DND-41 (cell line): ENCODE measurements at regions not wholly inside any gene's neighbourhood (a gene's known extent, or its start where the extent isn't known, plus 50 kb on each side); places are given as distances from the start of the nearest gene placed in this dataset.

Experiments used
- ATAC-seq: fragments of 200-7000 bp; cut with Tn5 transposase; 3 replicates; pipeline ENCODE4 v1.9.1; 2021; ENCODE audit warnings: low read depth; ENCODE audit not compliant: insufficient read depth
- DNase-seq: peaks from one replicate; pipeline ENCODE4 v3.0.0-alpha.2; 2020
- H2AFZ ChIP-seq: 2 replicates; pipeline ENCODE4 v1.6.0; 2012; ENCODE audit warnings: low read depth, low read length
- H3K27ac ChIP-seq: 2 replicates; pipeline ENCODE4 v1.5.1; 2012; ENCODE audit warnings: low read length, inconsistent platforms
- H3K27me3 ChIP-seq: fragments of 200-600 bp; sonication (generic); 2 replicates; pipeline ENCODE4 v1.6.0; 2012; ENCODE audit warnings: low read length, mild to moderate bottlenecking, inconsistent platforms; ENCODE audit not compliant: insufficient read depth, poor library complexity
- H3K36me3 ChIP-seq: 2 replicates; pipeline ENCODE4 v1.5.1; 2012; ENCODE audit warnings: low read length, inconsistent platforms; ENCODE audit not compliant: insufficient read depth
- H3K4me1 ChIP-seq: 2 replicates; pipeline ENCODE4 v1.5.1; 2012; ENCODE audit warnings: mild to moderate bottlenecking, low read length; ENCODE audit not compliant: insufficient read depth
- H3K4me2 ChIP-seq: 2 replicates; pipeline ENCODE4 v1.6.0; 2012; ENCODE audit warnings: mild to moderate bottlenecking, moderate library complexity, low read length, inconsistent platforms; ENCODE audit not compliant: insufficient read depth
- H3K4me3 ChIP-seq, 2 experiments: fragments of 200-600 bp in 1 of 2; shearing (Covaris generic) in 1 of 2; 2 replicates each; pipeline ENCODE4 v1.5.1; 2012 to 2016; ENCODE audit warnings: inconsistent platforms in 2 of 2, low read length in 2 of 2, mild to moderate bottlenecking in 2 of 2, low read depth in 1 of 2, moderate library complexity in 1 of 2
- H3K79me2 ChIP-seq: 2 replicates; pipeline ENCODE4 v1.6.0; 2012; ENCODE audit warnings: low read length, inconsistent platforms; ENCODE audit not compliant: insufficient read depth
- H3K9ac ChIP-seq: 2 replicates; pipeline ENCODE4 v1.6.0; 2012; ENCODE audit warnings: low read depth, mild to moderate bottlenecking, inconsistent platforms, low read length, moderate library complexity
- H3K9me3 ChIP-seq: 2 replicates; pipeline ENCODE4 v1.5.1; 2012; ENCODE audit warnings: low read length, moderate library complexity, mild to moderate bottlenecking, inconsistent platforms; ENCODE audit not compliant: insufficient read depth, severe bottlenecking
- H4K20me1 ChIP-seq: 2 replicates; pipeline ENCODE4 v1.6.0; 2012; ENCODE audit warnings: low read length; ENCODE audit not compliant: insufficient read depth
- CTCF ChIP-seq: IDR thresholded peaks from 2 replicates; pipeline ENCODE4 v1.5.1; 2012; ENCODE audit warnings: borderline replicate concordance, low read length, moderate library complexity, mild to moderate bottlenecking; ENCODE audit not compliant: poor library complexity, severe bottlenecking; ENCODE audit errors: extremely low read depth
- EZH2 ChIP-seq: IDR thresholded peaks from 3 replicates; pipeline ENCODE4 v1.6.1; 2012; ENCODE audit warnings: borderline replicate concordance, low read depth, mild to moderate bottlenecking, moderate library complexity, low read length, inconsistent platforms; ENCODE audit not compliant: severe bottlenecking

- Histone ChIP-seq H3K4me1 (no peaks in the 10 kb centered on the region), H3K36me3 (no peaks in the 10 kb centered on the region), H4K20me1 (no peaks in the 10 kb centered on the region), H3K9ac (no peak overlapping the region), H3K79me2 (no peaks in the 10 kb centered on the region), H2AFZ (no peak overlapping the region), H3K4me3 (no peak overlapping the region), H3K9me3 (no peaks in the 10 kb centered on the region), H3K27ac (no peak overlapping the region), H3K27me3 (no peaks in the 10 kb centered on the region), H3K4me2 (no peak overlapping the region)
- ATAC-seq (no peak), DNase-seq (no peak)
- no peak for TF ChIP-seq CTCF
- TF ChIP-seq EZH2, result no peak
Observed at GRCh38 chr14:41505491-41505890, 101.2 kb upstream of the LRFN5 start.

- DNase-seq, result no peak
- H3K4me1 ChIP-seq, result no peaks in the 10 kb centered on the region
- H3K79me2 ChIP-seq, result no peaks in the 10 kb centered on the region
- H3K27ac ChIP-seq, result no peak overlapping the region
- no peak overlapping the region for H2AFZ ChIP-seq
- no peak overlapping the region for H3K4me2 ChIP-seq
- H4K20me1 ChIP-seq, result no peaks in the 10 kb centered on the region
- H3K9ac ChIP-seq, result no peak overlapping the region
- no peaks in the 10 kb centered on the region for H3K36me3 ChIP-seq
- no peak for ATAC-seq
- no peaks in the 10 kb centered on the region for H3K9me3 ChIP-seq
- no peak overlapping the region for H3K4me3 ChIP-seq
- H3K27me3 ChIP-seq, result no peaks in the 10 kb centered on the region
- TF ChIP-seq EZH2 (no peak), CTCF (no peak)
Observed at GRCh38 chr14:41498959-41499358, 107.7 kb upstream of the LRFN5 start.

- Histone ChIP-seq H3K4me2 (no peak overlapping the region), H3K4me1 (no peaks in the 10 kb centered on the region), H3K4me3 (no peak overlapping the region), H3K9me3 (no peaks in the 10 kb centered on the region), H3K36me3 (no peaks in the 10 kb centered on the region), H3K27me3 (no peaks in the 10 kb centered on the region), H2AFZ (no peak overlapping the region), H3K9ac (no peak overlapping the region), H3K27ac (no peak overlapping the region), H4K20me1 (no peaks in the 10 kb centered on the region), H3K79me2 (no peaks in the 10 kb centered on the region)
- DNase-seq (no peak), ATAC-seq (no peak)
- TF ChIP-seq EZH2, result no peak
- TF ChIP-seq CTCF, result no peak
Observed at GRCh38 chr14:41490323-41490722, 116.4 kb upstream of the LRFN5 start.
